ENCODE measurements at regions not wholly inside any gene's neighbourhood (a gene's known extent, or its start where the extent isn't known, plus 50 kb on each side); places are given as distances from the start of the nearest gene placed in this dataset.

- TF ChIP-seq CTCF (IDR thresholded peaks at IDR 0.05) (no peak), EP300 (IDR thresholded peaks at IDR 0.05) (no peak), POLR2A (IDR thresholded peaks at IDR 0.05) (no peak)
Observed at GRCh38 chr19:28420811-28421550, 792.0 kb downstream of the UQCRFS1 start.
